IMR-90 (cell line): ENCODE measurements at regions not wholly inside any gene's neighbourhood (a gene's known extent, or its start where the extent isn't known, plus 50 kb on each side); places are given as distances from the start of the nearest gene placed in this dataset.

Experiments
- ATAC-seq: fragments of 200-7000 bp; cut with Tn5 transposase; 2 replicates; pipeline ENCODE4 v1.9.1; 2020; ENCODE audit warnings: low read depth, mild to moderate bottlenecking, moderate library complexity
- BruUV-seq: library from RNA; stranded (reverse); fragments of 400-500 nt; replicated peaks from 2 replicates; lab custom pipeline; 2021; lab: Mats Ljungman, UMichigan
- CTCF ChIA-PET: fragments of 300-600 bp; formaldehyde crosslinking; extraction: SDS; loops from one replicate; lab custom pipeline; 2021; ENCODE audit warnings: antibody characterized with exemption; lab: Yijun Ruan, JAX
- POLR2A ChIA-PET: fragments of 300-600 bp; sonication (Branson Sonifier 250); formaldehyde crosslinking; loops from one replicate; lab custom pipeline; 2022; ENCODE audit warnings: antibody characterized with exemption; ENCODE audit not compliant: unreplicated experiment; lab: Charles Lee
- DNase-seq: peaks from one replicate; pipeline ENCODE4 v3.0.0; 2013
- H2AFZ ChIP-seq: replicated peaks from 2 replicates; pipeline ENCODE3; 2013; ENCODE audit warnings: low read length, mild to moderate bottlenecking; ENCODE audit not compliant: poor library complexity
- H2AK5ac ChIP-seq: 2 replicates; pipeline ENCODE4 v1.6.1; 2013; ENCODE audit warnings: low read depth, low read length, inconsistent platforms
- H2AK9ac ChIP-seq: replicated peaks from 2 replicates; pipeline ENCODE3; 2013; ENCODE audit warnings: mild to moderate bottlenecking, low read depth, low read length, moderate library complexity; ENCODE audit not compliant: poor library complexity
- H2BK120ac ChIP-seq: 2 replicates; pipeline ENCODE4 v1.6.1; 2013; ENCODE audit warnings: low read depth, low read length, inconsistent platforms
- H2BK15ac ChIP-seq: 3 replicates; pipeline ENCODE4 v1.6.1; 2013; ENCODE audit warnings: low read depth, low read length, inconsistent platforms
- H2BK20ac ChIP-seq: 2 replicates; pipeline ENCODE4 v1.6.1; 2013; ENCODE audit warnings: low read depth, mild to moderate bottlenecking, inconsistent platforms, low read length, moderate library complexity
- H2BK5ac ChIP-seq: 2 replicates; pipeline ENCODE4 v1.6.1; 2013; ENCODE audit warnings: mild to moderate bottlenecking, low read depth, low read length, inconsistent platforms; ENCODE audit not compliant: poor library complexity, severe bottlenecking
- H3K14ac ChIP-seq: replicated peaks from 2 replicates; pipeline ENCODE4 v1.6.1; 2013; ENCODE audit warnings: low read depth, low read length, inconsistent platforms
- H3K18ac ChIP-seq: 2 replicates; pipeline ENCODE4 v1.6.1; 2013; ENCODE audit warnings: low read depth, low read length, control low read depth
- H3K23ac ChIP-seq: 2 replicates; pipeline ENCODE4 v1.6.1; 2013; ENCODE audit warnings: low read depth, low read length, inconsistent platforms
- H3K27ac ChIP-seq: 2 replicates; pipeline ENCODE4 v1.5.1; 2013; ENCODE audit warnings: mild to moderate bottlenecking, control low read depth, low read length; ENCODE audit not compliant: insufficient read depth
- H3K27me3 ChIP-seq: 2 replicates; pipeline ENCODE4 v1.6.1; 2013; ENCODE audit warnings: low read length; ENCODE audit not compliant: control insufficient read depth, insufficient read depth
- H3K36me3 ChIP-seq: 2 replicates; pipeline ENCODE4 v1.6.1; 2013; ENCODE audit warnings: low read length, mixed read lengths; ENCODE audit not compliant: control insufficient read depth, insufficient read depth
- H3K4ac ChIP-seq: 2 replicates; pipeline ENCODE4 v1.6.1; 2013; ENCODE audit warnings: low read depth, low read length, inconsistent platforms
- H3K4me1 ChIP-seq: 2 replicates; pipeline ENCODE4 v1.6.1; 2013; ENCODE audit warnings: low read length, mixed read lengths; ENCODE audit not compliant: control insufficient read depth, insufficient read depth
- H3K4me2 ChIP-seq: 2 replicates; pipeline ENCODE4 v1.6.1; 2013; ENCODE audit warnings: low read depth, mild to moderate bottlenecking, control low read depth, low read length, moderate library complexity
- H3K4me3 ChIP-seq: 2 replicates; pipeline ENCODE4 v1.5.1; 2013; ENCODE audit warnings: low read depth, mild to moderate bottlenecking, control low read depth, low read length, moderate library complexity; ENCODE audit not compliant: insufficient read depth
- H3K56ac ChIP-seq: 2 replicates; pipeline ENCODE4 v1.6.1; 2013; ENCODE audit warnings: low read length, inconsistent platforms; ENCODE audit not compliant: insufficient read depth; ENCODE audit errors: extremely low read depth
- H3K79me1 ChIP-seq, 2 experiments: 2 replicates each; pipeline ENCODE4 v1.6.1; 2013; ENCODE audit warnings: low read length in 2 of 2, inconsistent platforms in 1 of 2, low read depth in 1 of 2
- H3K9ac ChIP-seq: 2 replicates; pipeline ENCODE4 v1.6.1; 2013; ENCODE audit warnings: low read depth, low read length, control low read depth
- H3K9me1 ChIP-seq: 2 replicates; pipeline ENCODE4 v1.6.1; 2013; ENCODE audit warnings: low read length, inconsistent platforms; ENCODE audit not compliant: insufficient read depth
- H3K9me3 ChIP-seq: 2 replicates; pipeline ENCODE4 v1.6.1; 2013; ENCODE audit warnings: low read length; ENCODE audit not compliant: control insufficient read depth, insufficient read depth
- H4K20me1 ChIP-seq: 2 replicates; pipeline ENCODE4 v1.6.1; 2013; ENCODE audit warnings: low read length, inconsistent platforms; ENCODE audit not compliant: insufficient read depth
- H4K5ac ChIP-seq: 2 replicates; pipeline ENCODE4 v1.6.1; 2013; ENCODE audit warnings: mild to moderate bottlenecking, low read depth, low read length, control low read depth
- H4K8ac ChIP-seq, 2 experiments: 2 replicates each; pipeline ENCODE4 v1.6.1; 2013; ENCODE audit warnings: low read depth in 2 of 2, low read length in 2 of 2, control low read depth in 1 of 2, inconsistent platforms in 1 of 2
- H4K91ac ChIP-seq: 2 replicates; pipeline ENCODE4 v1.6.1; 2013; ENCODE audit warnings: low read depth, low read length, inconsistent platforms; ENCODE audit not compliant: insufficient read depth
- CTCF ChIP-seq: conservative IDR thresholded peaks from 2 replicates; pipeline ENCODE4 v1.5.1; 2012; ENCODE audit warnings: mild to moderate bottlenecking, low read depth, low read length, improper control_type of control experiment
- MAFK ChIP-seq: IDR thresholded peaks from 2 replicates; pipeline ENCODE4 v1.6.1; 2012; ENCODE audit warnings: low read depth, low read length, improper control_type of control experiment
- POLR2A ChIP-seq: IDR thresholded peaks from 2 replicates; pipeline ENCODE4 v1.6.1; 2012; ENCODE audit warnings: mild to moderate bottlenecking, low read depth, low read length
- WGBS, 2 experiments: methylation state at CpG; one replicate each; pipeline versions ENCODE4 v1.1.5 to v1.1.7; 2013; ENCODE audit warnings: missing lambda C conversion rate in 2 of 2; ENCODE audit not compliant: insufficient read length in 1 of 2; ENCODE audit errors: extremely low coverage in 2 of 2; 5-methylcytosine and 5-hydroxymethylcytosine counted together
- dilution Hi-C: fragments of 300-500 bp; cut with HindIII; formaldehyde crosslinking; loops from one replicate; pipeline ENCODE4 v1.14.3; 2018; ENCODE audit warnings: low sequenced_read_pairs; ENCODE audit not compliant: unreplicated experiment
- in situ Hi-C: fragments of 300-500 bp; cut with MboI; formaldehyde crosslinking; loops from 3 replicates; pipeline ENCODE4 v1.14.3; 2019; ENCODE audit warnings: low sequenced_read_pairs, inconsistent platforms, mixed read lengths
- intact Hi-C: fragments of 100-400 bp; cut with micrococcal nuclease; formaldehyde crosslinking; loops from 2 replicates; pipeline ENCODE4 v1.10.0; 2022

- no peaks in the 10 kb centered on the region for H3K36me3 ChIP-seq
- no TSS peak for BruUV-seq
- peak overlapping the region; percentile 75; the same call in 1 of the 2 replicates for H4K5ac ChIP-seq
- H2BK15ac ChIP-seq = no peak overlapping the region
- TF ChIP-seq CTCF (no peak), MAFK (peak; percentile 75), POLR2A (no peak)
- H3K4me3 ChIP-seq = no peak overlapping the region
- 0 out of 2 replicates have a peak overlapping the region, but pooled peaks have one; percentile 28 for H2AK5ac ChIP-seq
- H3K4ac ChIP-seq = no peak overlapping the region
- ChIA-PET POLR2A (interaction anchor here (0.5 kb wide), 1 partner anchor 378 kb away, joined by 6 read pairs; no protein-coding TSS in a partner anchor), CTCF (interaction anchor here (1.0 to 1.5 kb wide), 2 partner anchors 23 to 158 kb away, joined by 3 to 6 read pairs; no protein-coding TSS in a partner anchor)
- no peak overlapping the region for H2AK9ac ChIP-seq
- H3K18ac ChIP-seq = peak overlapping the region; percentile 75; the same call in 1 of the 2 replicates
- 0 out of 2 replicates have a peak overlapping the region, but pooled peaks have one; percentile 10 for H3K14ac ChIP-seq
- no peak overlapping the region for H3K27ac ChIP-seq
- H2BK20ac ChIP-seq = peak overlapping the region; percentile 18; the same call in 1 of the 2 replicates
- H3K4me2 ChIP-seq = peak overlapping the region; percentile 74; the same call in 1 of the 2 replicates
- intact Hi-C loops = no loop called here
- no peaks in the 10 kb centered on the region for H3K27me3 ChIP-seq
- no peaks in the 10 kb centered on the region for H4K20me1 ChIP-seq
- no peaks in the 10 kb centered on the region for H3K79me1 ChIP-seq
- H2BK120ac ChIP-seq = peak overlapping the region; percentile 3
- H3K4me1 ChIP-seq = peaks cover 6% of the 10 kb centered on the region; the same call in 1 of the 2 replicates
- dilution Hi-C loops = no loop called here
- in situ Hi-C loops = no loop called here
- H2BK5ac ChIP-seq = peak overlapping the region; percentile 41
- no peak overlapping the region for H3K23ac ChIP-seq
- no peak overlapping the region for H3K9ac ChIP-seq
- peak overlapping the region; percentile 10 to 24; a peak in 2 of 4 replicates for H4K8ac ChIP-seq
- no peak overlapping the region for H3K56ac ChIP-seq
- no peaks in the 10 kb centered on the region for H3K9me3 ChIP-seq
- no peak overlapping the region for H2AFZ ChIP-seq
- DNase-seq = peak; percentile 37
- H4K91ac ChIP-seq = no peak overlapping the region
- peak; percentile 74 for ATAC-seq
- no peaks in the 10 kb centered on the region for H3K9me1 ChIP-seq
- 100% methylated on average over 1 of the region's 6 CpGs; no CpG with 5 or more reads in 1 of the 2 experiments for WGBS, 2 experiments
Measured at GRCh38 chr1:193348091-193348768, 161.8 kb upstream of the B3GALT2 start.
